IMR-90 (cell line): ENCODE measurements at regions not wholly inside any gene's neighbourhood (a gene's known extent, or its start where the extent isn't known, plus 50 kb on each side); places are given as distances from the start of the nearest gene placed in this dataset.

Experiments
- ATAC-seq: fragments of 200-7000 bp; cut with Tn5 transposase; 2 replicates; pipeline ENCODE4 v1.9.1; 2020; ENCODE audit warnings: low read depth, mild to moderate bottlenecking, moderate library complexity
- BruUV-seq: library from RNA; stranded (reverse); fragments of 400-500 nt; replicated peaks from 2 replicates; lab custom pipeline; 2021; lab: Mats Ljungman, UMichigan
- CTCF ChIA-PET: fragments of 300-600 bp; formaldehyde crosslinking; extraction: SDS; loops from one replicate; lab custom pipeline; 2021; ENCODE audit warnings: antibody characterized with exemption; lab: Yijun Ruan, JAX
- POLR2A ChIA-PET: fragments of 300-600 bp; sonication (Branson Sonifier 250); formaldehyde crosslinking; loops from one replicate; lab custom pipeline; 2022; ENCODE audit warnings: antibody characterized with exemption; ENCODE audit not compliant: unreplicated experiment; lab: Charles Lee
- DNase-seq: peaks from one replicate; pipeline ENCODE4 v3.0.0; 2013
- H2AFZ ChIP-seq: replicated peaks from 2 replicates; pipeline ENCODE3; 2013; ENCODE audit warnings: low read length, mild to moderate bottlenecking; ENCODE audit not compliant: poor library complexity
- H2AK5ac ChIP-seq: 2 replicates; pipeline ENCODE4 v1.6.1; 2013; ENCODE audit warnings: low read depth, low read length, inconsistent platforms
- H2AK9ac ChIP-seq: replicated peaks from 2 replicates; pipeline ENCODE3; 2013; ENCODE audit warnings: mild to moderate bottlenecking, low read depth, low read length, moderate library complexity; ENCODE audit not compliant: poor library complexity
- H2BK120ac ChIP-seq: 2 replicates; pipeline ENCODE4 v1.6.1; 2013; ENCODE audit warnings: low read depth, low read length, inconsistent platforms
- H2BK15ac ChIP-seq: 3 replicates; pipeline ENCODE4 v1.6.1; 2013; ENCODE audit warnings: low read depth, low read length, inconsistent platforms
- H2BK20ac ChIP-seq: 2 replicates; pipeline ENCODE4 v1.6.1; 2013; ENCODE audit warnings: low read depth, mild to moderate bottlenecking, inconsistent platforms, low read length, moderate library complexity
- H2BK5ac ChIP-seq: 2 replicates; pipeline ENCODE4 v1.6.1; 2013; ENCODE audit warnings: mild to moderate bottlenecking, low read depth, low read length, inconsistent platforms; ENCODE audit not compliant: poor library complexity, severe bottlenecking
- H3K14ac ChIP-seq: replicated peaks from 2 replicates; pipeline ENCODE4 v1.6.1; 2013; ENCODE audit warnings: low read depth, low read length, inconsistent platforms
- H3K18ac ChIP-seq: 2 replicates; pipeline ENCODE4 v1.6.1; 2013; ENCODE audit warnings: low read depth, low read length, control low read depth
- H3K23ac ChIP-seq: 2 replicates; pipeline ENCODE4 v1.6.1; 2013; ENCODE audit warnings: low read depth, low read length, inconsistent platforms
- H3K27ac ChIP-seq: 2 replicates; pipeline ENCODE4 v1.5.1; 2013; ENCODE audit warnings: mild to moderate bottlenecking, control low read depth, low read length; ENCODE audit not compliant: insufficient read depth
- H3K27me3 ChIP-seq: 2 replicates; pipeline ENCODE4 v1.6.1; 2013; ENCODE audit warnings: low read length; ENCODE audit not compliant: control insufficient read depth, insufficient read depth
- H3K36me3 ChIP-seq: 2 replicates; pipeline ENCODE4 v1.6.1; 2013; ENCODE audit warnings: low read length, mixed read lengths; ENCODE audit not compliant: control insufficient read depth, insufficient read depth
- H3K4ac ChIP-seq: 2 replicates; pipeline ENCODE4 v1.6.1; 2013; ENCODE audit warnings: low read depth, low read length, inconsistent platforms
- H3K4me1 ChIP-seq: 2 replicates; pipeline ENCODE4 v1.6.1; 2013; ENCODE audit warnings: low read length, mixed read lengths; ENCODE audit not compliant: control insufficient read depth, insufficient read depth
- H3K4me2 ChIP-seq: 2 replicates; pipeline ENCODE4 v1.6.1; 2013; ENCODE audit warnings: low read depth, mild to moderate bottlenecking, control low read depth, low read length, moderate library complexity
- H3K4me3 ChIP-seq: 2 replicates; pipeline ENCODE4 v1.5.1; 2013; ENCODE audit warnings: low read depth, mild to moderate bottlenecking, control low read depth, low read length, moderate library complexity; ENCODE audit not compliant: insufficient read depth
- H3K56ac ChIP-seq: 2 replicates; pipeline ENCODE4 v1.6.1; 2013; ENCODE audit warnings: low read length, inconsistent platforms; ENCODE audit not compliant: insufficient read depth; ENCODE audit errors: extremely low read depth
- H3K79me1 ChIP-seq, 2 experiments: 2 replicates each; pipeline ENCODE4 v1.6.1; 2013; ENCODE audit warnings: low read length in 2 of 2, inconsistent platforms in 1 of 2, low read depth in 1 of 2
- H3K9ac ChIP-seq: 2 replicates; pipeline ENCODE4 v1.6.1; 2013; ENCODE audit warnings: low read depth, low read length, control low read depth
- H3K9me1 ChIP-seq: 2 replicates; pipeline ENCODE4 v1.6.1; 2013; ENCODE audit warnings: low read length, inconsistent platforms; ENCODE audit not compliant: insufficient read depth
- H3K9me3 ChIP-seq: 2 replicates; pipeline ENCODE4 v1.6.1; 2013; ENCODE audit warnings: low read length; ENCODE audit not compliant: control insufficient read depth, insufficient read depth
- H4K20me1 ChIP-seq: 2 replicates; pipeline ENCODE4 v1.6.1; 2013; ENCODE audit warnings: low read length, inconsistent platforms; ENCODE audit not compliant: insufficient read depth
- H4K5ac ChIP-seq: 2 replicates; pipeline ENCODE4 v1.6.1; 2013; ENCODE audit warnings: mild to moderate bottlenecking, low read depth, low read length, control low read depth
- H4K8ac ChIP-seq, 2 experiments: 2 replicates each; pipeline ENCODE4 v1.6.1; 2013; ENCODE audit warnings: low read depth in 2 of 2, low read length in 2 of 2, control low read depth in 1 of 2, inconsistent platforms in 1 of 2
- H4K91ac ChIP-seq: 2 replicates; pipeline ENCODE4 v1.6.1; 2013; ENCODE audit warnings: low read depth, low read length, inconsistent platforms; ENCODE audit not compliant: insufficient read depth
- FOS ChIP-seq: fragments of 150-350 bp; IDR thresholded peaks from 2 replicates; pipeline ENCODE4 v1.6.1; 2016; ENCODE audit warnings: low read depth, low read length
- NFE2L2 ChIP-seq: fragments of 150-350 bp; IDR thresholded peaks from 2 replicates; pipeline ENCODE4 v1.6.1; 2016; ENCODE audit warnings: low read depth, mild to moderate bottlenecking, low read length
- RFX5 ChIP-seq: IDR thresholded peaks from 2 replicates; pipeline ENCODE4 v1.8.0; 2012; ENCODE audit warnings: low read depth, mild to moderate bottlenecking, low read length, moderate library complexity
- WGBS, 2 experiments: methylation state at CpG; one replicate each; pipeline versions ENCODE4 v1.1.5 to v1.1.7; 2013; ENCODE audit warnings: missing lambda C conversion rate in 2 of 2; ENCODE audit not compliant: insufficient read length in 1 of 2; ENCODE audit errors: extremely low coverage in 2 of 2; 5-methylcytosine and 5-hydroxymethylcytosine counted together
- dilution Hi-C: fragments of 300-500 bp; cut with HindIII; formaldehyde crosslinking; loops from one replicate; pipeline ENCODE4 v1.14.3; 2018; ENCODE audit warnings: low sequenced_read_pairs; ENCODE audit not compliant: unreplicated experiment
- in situ Hi-C: fragments of 300-500 bp; cut with MboI; formaldehyde crosslinking; loops from 3 replicates; pipeline ENCODE4 v1.14.3; 2019; ENCODE audit warnings: low sequenced_read_pairs, inconsistent platforms, mixed read lengths
- intact Hi-C: fragments of 100-400 bp; cut with micrococcal nuclease; formaldehyde crosslinking; loops from 2 replicates; pipeline ENCODE4 v1.10.0; 2022
- TF ChIP-seq, protein P1 (sequence below): conservative IDR thresholded peaks from 2 replicates; pipeline ENCODE4 v1.5.1; 2012; ENCODE audit warnings: mild to moderate bottlenecking, low read depth, low read length, improper control_type of control experiment
- TF ChIP-seq, protein P2 (sequence below): fragments of 150-350 bp; IDR thresholded peaks from 2 replicates; pipeline ENCODE4 v1.6.1; 2016; ENCODE audit warnings: low read depth, mild to moderate bottlenecking, low read length, moderate library complexity, borderline replicate concordance

DNA sequence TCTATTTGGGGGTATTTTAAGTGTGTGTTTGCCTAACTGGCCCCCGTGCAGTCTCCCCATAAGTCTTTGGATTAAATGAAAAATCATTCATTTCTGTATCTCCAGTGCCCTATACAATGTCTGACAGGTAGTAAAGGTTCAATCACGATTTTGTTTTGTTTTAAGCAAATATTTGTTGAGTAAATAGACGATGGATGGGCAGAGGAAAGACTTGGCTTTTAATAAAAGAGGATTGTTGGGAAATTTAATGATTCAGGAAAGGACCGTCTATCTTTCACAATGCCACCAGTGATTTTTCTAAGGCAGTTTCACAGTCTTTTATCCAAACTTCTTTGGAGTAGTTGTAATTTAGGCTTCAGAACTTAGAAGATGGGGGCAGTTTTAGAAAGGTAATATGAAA lies 636.6 kb upstream of the GOT2 start:
- no peak overlapping the region for H3K14ac ChIP-seq
- in situ Hi-C loops (no loop called here), intact Hi-C loops (no loop called here), dilution Hi-C loops (no loop called here)
- H3K4me2 ChIP-seq, result no peak overlapping the region
- H3K9ac ChIP-seq, result no peak overlapping the region
- no peaks in the 10 kb centered on the region for H4K20me1 ChIP-seq
- no peak overlapping the region for H4K5ac ChIP-seq
- H2AK9ac ChIP-seq, result no peak overlapping the region
- no peak overlapping the region for H4K91ac ChIP-seq
- H2AFZ ChIP-seq, result no peak overlapping the region
- no peaks in the 10 kb centered on the region for H3K79me1 ChIP-seq
- H3K4me1 ChIP-seq, result no peaks in the 10 kb centered on the region
- H4K8ac ChIP-seq, result no peak overlapping the region
- no peaks in the 10 kb centered on the region for H3K36me3 ChIP-seq
- H3K18ac ChIP-seq, result no peak overlapping the region
- H2BK120ac ChIP-seq, result no peak overlapping the region
- no peak overlapping the region for H2AK5ac ChIP-seq
- ChIA-PET POLR2A (no interaction called here), CTCF (no interaction called here)
- no peaks in the 10 kb centered on the region for H3K27me3 ChIP-seq
- no peak overlapping the region for H2BK20ac ChIP-seq
- no peaks in the 10 kb centered on the region for H3K9me1 ChIP-seq
- no peak overlapping the region for H2BK5ac ChIP-seq
- BruUV-seq, result no TSS peak
- H3K4me3 ChIP-seq, result no peak overlapping the region
- TF ChIP-seq RFX5 (no peak), FOS (no peak), NFE2L2 (no peak)
- TF ChIP-seq, protein P1, sequence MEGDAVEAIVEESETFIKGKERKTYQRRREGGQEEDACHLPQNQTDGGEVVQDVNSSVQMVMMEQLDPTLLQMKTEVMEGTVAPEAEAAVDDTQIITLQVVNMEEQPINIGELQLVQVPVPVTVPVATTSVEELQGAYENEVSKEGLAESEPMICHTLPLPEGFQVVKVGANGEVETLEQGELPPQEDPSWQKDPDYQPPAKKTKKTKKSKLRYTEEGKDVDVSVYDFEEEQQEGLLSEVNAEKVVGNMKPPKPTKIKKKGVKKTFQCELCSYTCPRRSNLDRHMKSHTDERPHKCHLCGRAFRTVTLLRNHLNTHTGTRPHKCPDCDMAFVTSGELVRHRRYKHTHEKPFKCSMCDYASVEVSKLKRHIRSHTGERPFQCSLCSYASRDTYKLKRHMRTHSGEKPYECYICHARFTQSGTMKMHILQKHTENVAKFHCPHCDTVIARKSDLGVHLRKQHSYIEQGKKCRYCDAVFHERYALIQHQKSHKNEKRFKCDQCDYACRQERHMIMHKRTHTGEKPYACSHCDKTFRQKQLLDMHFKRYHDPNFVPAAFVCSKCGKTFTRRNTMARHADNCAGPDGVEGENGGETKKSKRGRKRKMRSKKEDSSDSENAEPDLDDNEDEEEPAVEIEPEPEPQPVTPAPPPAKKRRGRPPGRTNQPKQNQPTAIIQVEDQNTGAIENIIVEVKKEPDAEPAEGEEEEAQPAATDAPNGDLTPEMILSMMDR, result no peak
- TF ChIP-seq, protein P2, sequence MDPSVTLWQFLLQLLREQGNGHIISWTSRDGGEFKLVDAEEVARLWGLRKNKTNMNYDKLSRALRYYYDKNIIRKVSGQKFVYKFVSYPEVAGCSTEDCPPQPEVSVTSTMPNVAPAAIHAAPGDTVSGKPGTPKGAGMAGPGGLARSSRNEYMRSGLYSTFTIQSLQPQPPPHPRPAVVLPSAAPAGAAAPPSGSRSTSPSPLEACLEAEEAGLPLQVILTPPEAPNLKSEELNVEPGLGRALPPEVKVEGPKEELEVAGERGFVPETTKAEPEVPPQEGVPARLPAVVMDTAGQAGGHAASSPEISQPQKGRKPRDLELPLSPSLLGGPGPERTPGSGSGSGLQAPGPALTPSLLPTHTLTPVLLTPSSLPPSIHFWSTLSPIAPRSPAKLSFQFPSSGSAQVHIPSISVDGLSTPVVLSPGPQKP, result no peak
- no peak for DNase-seq
- no peak overlapping the region for H2BK15ac ChIP-seq
- H3K9me3 ChIP-seq, result no peaks in the 10 kb centered on the region
- no peak overlapping the region for H3K27ac ChIP-seq
- no peak for ATAC-seq
- WGBS, 2 experiments, result no CpG with 5 or more reads among the region's 4 CpGs
- H3K56ac ChIP-seq, result no peak overlapping the region
- H3K4ac ChIP-seq, result no peak overlapping the region
- no peak overlapping the region for H3K23ac ChIP-seq
